ENCODE measurements at regions not wholly inside any gene's neighbourhood (a gene's known extent, or its start where the extent isn't known, plus 50 kb on each side); places are given as distances from the start of the nearest gene placed in this dataset.

GRCh38 chr13:68748038-68748437, 1359.6 kb upstream of the ATXN8OS start:
- no peak overlapping the region for H3K4ac ChIP-seq (replicated peaks; ENCODE audit: insufficient read length, low read depth, low read length)
- DNase-seq (ENCODE audit: low read depth in 1 of 2, low spot score in 2 of 2) (no peak), FAIRE-seq (no peak)
- H4K20me1 ChIP-seq (replicated peaks in 1 of 2; ENCODE audit: control insufficient read depth in 1 of 2, insufficient read depth in 2 of 2, low read length in 2 of 2) = no peaks in the 10 kb centered on the region
- H3K9me3 ChIP-seq (ENCODE audit: insufficient read depth in 2 of 2, low read depth in 1 of 2, low read length in 1 of 2) = no peaks in the 10 kb centered on the region
- POLR2A ChIA-PET (ENCODE audit: partially characterized antibody) = no interaction called here
- no peak overlapping the region for H2AFZ ChIP-seq (ENCODE audit: low read length)
- 99% methylated on average over 5 of the region's 5 CpGs; no CpG with 5 or more reads in 1 of the 2 experiments for WGBS, 2 experiments (ENCODE audit: extremely low coverage in 1 of 2, insufficient coverage in 1 of 2, insufficient read length in 1 of 2, insufficient replicate concordance in 2 of 2, low coverage in 1 of 2, low lambda C conversion rate in 2 of 2, missing lambda C conversion rate in 1 of 2)
- no peaks in the 10 kb centered on the region for H3K27me3 ChIP-seq (replicated peaks in 1 of 4; ENCODE audit: control insufficient read depth in 3 of 4, extremely low read depth in 1 of 4, insufficient read depth in 3 of 4, low read length in 3 of 4)
- no peak overlapping the region for H2BK5ac ChIP-seq (ENCODE audit: low read depth, low read length)
- H4K8ac ChIP-seq (ENCODE audit: extremely low read depth, insufficient read depth, low read length) = no peak overlapping the region
- H3K23ac ChIP-seq (ENCODE audit: insufficient read length) = no peak overlapping the region
- no peaks in the 10 kb centered on the region for H3K79me1 ChIP-seq (ENCODE audit: low read depth, low read length)
- no peak overlapping the region for H2BK15ac ChIP-seq (ENCODE audit: low read length)
- no peak overlapping the region for H3K56ac ChIP-seq (replicated peaks; ENCODE audit: insufficient read length, low read depth, low read length)
- no peak overlapping the region for H3K14ac ChIP-seq (ENCODE audit: insufficient read length)
- no peaks in the 10 kb centered on the region for H3K4me1 ChIP-seq (replicated peaks in 1 of 4; ENCODE audit: control insufficient read depth in 3 of 4, insufficient read depth in 4 of 4, low read length in 3 of 4)
- H3K23me2 ChIP-seq (ENCODE audit: low read depth, low read length) = no peaks in the 10 kb centered on the region
- H4K91ac ChIP-seq (replicated peaks; ENCODE audit: insufficient read length, low read length) = no peak overlapping the region
- no peak overlapping the region for H3K4me2 ChIP-seq (ENCODE audit: insufficient read depth in 1 of 2, low read depth in 2 of 2, low read length in 2 of 2)
- H3K27ac ChIP-seq (ENCODE audit: low read depth, low read length) = no peak overlapping the region
- H3K4me3 ChIP-seq (ENCODE audit: extremely low read depth in 1 of 4, insufficient read depth in 2 of 4, low read depth in 3 of 4, low read length in 4 of 4) = no peak overlapping the region
- no peaks in the 10 kb centered on the region for H3K36me3 ChIP-seq (ENCODE audit: control insufficient read depth in 2 of 4, insufficient read depth in 4 of 4, low read length in 3 of 4)
- CTCF ChIA-PET (ENCODE audit: partially characterized antibody) = no interaction called here
- no peak overlapping the region for H3K18ac ChIP-seq (ENCODE audit: extremely low read depth, low read length)
- H2AK5ac ChIP-seq (ENCODE audit: low read depth, low read length) = no peak overlapping the region
- no peaks in the 10 kb centered on the region for H3K79me2 ChIP-seq (ENCODE audit: control insufficient read depth in 1 of 2, insufficient read depth in 2 of 2, low read length in 2 of 2)
- H3K9ac ChIP-seq (replicated peaks in 1 of 4; ENCODE audit: extremely low read depth in 1 of 4, low read depth in 3 of 4, low read length in 3 of 4) = no peak overlapping the region
- no peak overlapping the region for H2BK12ac ChIP-seq (ENCODE audit: low read depth, low read length)
- no peak overlapping the region for H4K5ac ChIP-seq (ENCODE audit: insufficient read length, low read depth, low read length)
- no peak overlapping the region for H2BK120ac ChIP-seq (replicated peaks; ENCODE audit: low read depth, low read length)
- no peak overlapping the region for H2BK20ac ChIP-seq (ENCODE audit: low read length)
- TF ChIP-seq TAF1 (IDR thresholded peaks at IDR 0.05; ENCODE audit: low read depth, low read length) (no peak), HDAC6 (IDR thresholded peaks at IDR 0.05; ENCODE audit: low read depth, low read length) (no peak), TCF12 (IDR thresholded peaks at IDR 0.05; ENCODE audit: low read depth, low read length) (no peak), KDM4A (IDR thresholded peaks at IDR 0.05; ENCODE audit: low read depth, low read length, severe bottlenecking) (no peak), SP4 (IDR thresholded peaks at IDR 0.05; ENCODE audit: low read length) (no peak), SP1 (IDR thresholded peaks at IDR 0.05; ENCODE audit: low read depth, low read length) (no peak), FOSL1 (IDR thresholded peaks at IDR 0.05; ENCODE audit: insufficient read depth, low read depth, low read length) (no peak)

Data from H1 (cell line).